Mucosa of descending colon (tissue), 3 donors: ENCODE measurements at regions not wholly inside any gene's neighbourhood (a gene's known extent, or its start where the extent isn't known, plus 50 kb on each side); places are given as distances from the start of the nearest gene placed in this dataset.

Experiments
- ATAC-seq: fragments of 200-7000 bp; cut with Tn5 transposase; one replicate; pipeline ENCODE4 v1.9.1; 2020; ENCODE audit warnings: mild to moderate bottlenecking, moderate library complexity
- DNase-seq, 3 donors: peaks; one replicate each; pipeline ENCODE4 v3.0.0-alpha.2; 2020
- H3K36me3 ChIP-seq: fragments of 200-600 bp; one replicate; pipeline ENCODE4 v1.8.0; 2021; ENCODE audit warnings: low read depth, mild to moderate bottlenecking
- H3K4me1 ChIP-seq: fragments of 200-600 bp; one replicate; pipeline ENCODE4 v1.8.0; 2021; ENCODE audit warnings: low read depth, mild to moderate bottlenecking
- H3K4me3 ChIP-seq: fragments of 200-600 bp; one replicate; pipeline ENCODE4 v1.8.0; 2021; ENCODE audit warnings: mild to moderate bottlenecking
- H3K9me3 ChIP-seq: fragments of 200-600 bp; one replicate; pipeline ENCODE4 v1.8.0; 2021; ENCODE audit warnings: mild to moderate bottlenecking
- intact Hi-C, 2 donors: fragments of 100-400 bp; cut with DNase I in 1 of 2; cut with micrococcal nuclease in 1 of 2; formaldehyde crosslinking; loops; one replicate each; pipeline versions ENCODE4 v1.11.0 to v1.11.1; 2022; cut with DNase I, micrococcal nuclease
- TF ChIP-seq, protein P1 (sequence below): fragments of 200-600 bp; IDR thresholded peaks from one replicate; pipeline ENCODE4 v1.8.0; 2022; ENCODE audit warnings: antibody characterized with exemption, mild to moderate bottlenecking
- donor health status: DM: no; HTN: no; CAD: no; lungs with moderate emphysema.
- donor health status: DM: no; HTN: no; CAD: no.
- donor health status: DM: no; HTN: yes; CAD: no.

DNA sequence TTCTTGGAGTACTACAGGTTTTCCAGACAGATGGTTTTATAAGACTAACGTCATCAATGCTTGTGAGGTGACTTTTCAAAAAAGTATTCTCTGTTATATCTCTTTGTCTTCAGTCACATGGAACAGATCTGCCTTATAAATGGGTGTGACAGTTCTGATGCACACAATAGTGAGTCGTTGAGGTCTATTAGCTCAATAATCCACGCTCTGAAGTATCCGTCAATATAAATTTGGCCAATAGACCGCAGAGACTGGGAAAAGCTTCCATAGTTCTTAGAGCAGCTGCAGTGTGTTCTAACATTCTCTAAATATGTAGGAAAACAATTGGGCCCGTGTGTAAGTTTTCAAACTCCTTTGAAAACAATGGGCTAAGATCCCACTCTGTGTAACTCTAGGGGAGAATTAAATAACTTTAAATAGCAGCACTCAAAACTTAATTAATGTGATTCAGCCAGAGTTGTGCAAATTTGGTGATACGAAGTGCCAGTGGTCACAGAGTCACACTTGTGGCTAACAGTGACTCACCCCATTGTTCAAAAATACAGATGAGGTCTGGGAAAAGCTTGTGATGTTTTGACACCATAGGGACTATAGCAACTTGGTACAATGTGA is 316.0 kb downstream of the LMO4 start:
- Histone ChIP-seq H3K4me1 (no peaks in the 10 kb centered on the region), H3K9me3 (no peaks in the 10 kb centered on the region), H3K4me3 (no peak overlapping the region), H3K36me3 (no peaks in the 10 kb centered on the region)
- TF ChIP-seq, protein P1, sequence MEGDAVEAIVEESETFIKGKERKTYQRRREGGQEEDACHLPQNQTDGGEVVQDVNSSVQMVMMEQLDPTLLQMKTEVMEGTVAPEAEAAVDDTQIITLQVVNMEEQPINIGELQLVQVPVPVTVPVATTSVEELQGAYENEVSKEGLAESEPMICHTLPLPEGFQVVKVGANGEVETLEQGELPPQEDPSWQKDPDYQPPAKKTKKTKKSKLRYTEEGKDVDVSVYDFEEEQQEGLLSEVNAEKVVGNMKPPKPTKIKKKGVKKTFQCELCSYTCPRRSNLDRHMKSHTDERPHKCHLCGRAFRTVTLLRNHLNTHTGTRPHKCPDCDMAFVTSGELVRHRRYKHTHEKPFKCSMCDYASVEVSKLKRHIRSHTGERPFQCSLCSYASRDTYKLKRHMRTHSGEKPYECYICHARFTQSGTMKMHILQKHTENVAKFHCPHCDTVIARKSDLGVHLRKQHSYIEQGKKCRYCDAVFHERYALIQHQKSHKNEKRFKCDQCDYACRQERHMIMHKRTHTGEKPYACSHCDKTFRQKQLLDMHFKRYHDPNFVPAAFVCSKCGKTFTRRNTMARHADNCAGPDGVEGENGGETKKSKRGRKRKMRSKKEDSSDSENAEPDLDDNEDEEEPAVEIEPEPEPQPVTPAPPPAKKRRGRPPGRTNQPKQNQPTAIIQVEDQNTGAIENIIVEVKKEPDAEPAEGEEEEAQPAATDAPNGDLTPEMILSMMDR, result no peak
- ATAC-seq (no peak), DNase-seq (no peak)
- intact Hi-C loops, result no loop called here

DNA sequence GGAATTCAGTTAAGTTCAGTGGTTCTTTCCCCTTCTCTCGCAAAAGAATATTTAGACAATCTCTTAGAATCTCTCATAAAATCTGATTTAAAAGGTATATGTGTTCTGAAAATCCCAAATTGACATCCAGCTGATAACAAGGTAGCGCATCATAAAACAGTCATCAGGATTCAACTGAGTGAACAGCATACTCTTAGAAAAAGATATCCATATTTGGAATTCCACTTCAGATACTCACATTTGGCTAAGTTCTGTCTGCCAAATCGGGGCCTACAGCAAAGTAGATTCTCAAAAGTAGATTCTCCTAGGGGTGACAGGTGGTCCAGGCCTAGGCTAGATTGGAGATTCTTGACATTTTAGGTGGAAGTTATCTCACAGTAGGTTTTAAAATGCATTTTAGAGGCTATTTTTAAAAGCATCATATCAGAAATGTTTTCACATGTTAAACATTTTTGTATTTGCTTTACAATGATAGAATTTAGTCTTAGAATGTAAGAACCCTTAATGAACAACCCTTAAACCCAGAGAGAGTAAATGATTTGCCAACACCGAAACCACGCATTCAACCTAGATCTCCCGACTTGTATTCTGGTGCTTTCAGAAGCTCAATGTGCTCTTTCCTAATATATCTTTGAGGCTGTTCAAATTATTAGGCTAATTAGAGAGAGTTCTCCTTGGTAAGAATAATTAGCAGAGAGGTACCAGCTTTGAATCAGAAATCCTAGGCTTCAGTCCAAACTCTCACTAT is 318.9 kb downstream of the LMO4 start:
- DNase-seq, result no peak
- no peaks in the 10 kb centered on the region for H3K9me3 ChIP-seq
- intact Hi-C loops, result no loop called here
- TF ChIP-seq, protein P1, result no peak
- H3K4me3 ChIP-seq, result no peak overlapping the region
- no peaks in the 10 kb centered on the region for H3K4me1 ChIP-seq
- H3K36me3 ChIP-seq, result no peaks in the 10 kb centered on the region
- ATAC-seq, result no peak

DNA sequence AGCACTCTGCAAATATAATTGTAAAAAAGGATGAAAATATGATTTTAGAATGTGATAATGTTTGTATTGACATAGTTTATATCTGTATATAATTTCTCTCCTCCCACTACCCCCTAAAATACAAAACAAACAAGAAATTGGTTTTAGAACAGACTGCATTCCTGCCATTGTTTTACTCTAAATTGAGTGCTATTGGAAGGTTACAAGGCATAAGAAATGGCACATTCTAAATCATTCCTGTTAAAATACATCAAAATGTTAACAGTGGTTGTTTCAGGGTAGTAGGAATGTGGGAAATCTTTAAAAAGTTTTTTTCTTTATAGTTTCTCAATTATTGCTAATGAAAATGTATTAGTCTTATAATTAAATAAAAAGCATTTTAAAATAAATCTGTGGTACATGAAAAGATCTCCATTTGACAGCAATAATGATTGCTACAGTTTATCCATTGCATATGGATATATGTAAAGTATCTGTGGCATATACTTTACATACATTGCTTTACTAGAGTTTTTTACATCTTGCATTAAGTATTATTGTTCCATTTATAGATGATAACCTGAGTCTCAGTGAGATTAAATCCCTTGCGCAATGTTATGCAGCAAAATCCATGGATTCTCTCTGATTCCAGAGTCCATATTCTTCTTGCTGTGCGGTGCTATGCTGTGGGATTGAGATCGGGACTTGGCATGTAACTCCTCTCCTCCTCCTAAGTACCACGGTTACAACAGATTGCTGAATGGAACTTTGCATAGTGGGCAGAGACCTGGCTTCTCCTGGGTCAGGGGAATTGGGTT is 319.8 kb downstream of the LMO4 start:
- TF ChIP-seq, protein P1, result no peak
- Histone ChIP-seq H3K4me3 (no peak overlapping the region), H3K4me1 (no peaks in the 10 kb centered on the region), H3K36me3 (no peaks in the 10 kb centered on the region), H3K9me3 (no peaks in the 10 kb centered on the region)
- DNase-seq (no peak), ATAC-seq (no peak)
- intact Hi-C loops, result no loop called here

DNA sequence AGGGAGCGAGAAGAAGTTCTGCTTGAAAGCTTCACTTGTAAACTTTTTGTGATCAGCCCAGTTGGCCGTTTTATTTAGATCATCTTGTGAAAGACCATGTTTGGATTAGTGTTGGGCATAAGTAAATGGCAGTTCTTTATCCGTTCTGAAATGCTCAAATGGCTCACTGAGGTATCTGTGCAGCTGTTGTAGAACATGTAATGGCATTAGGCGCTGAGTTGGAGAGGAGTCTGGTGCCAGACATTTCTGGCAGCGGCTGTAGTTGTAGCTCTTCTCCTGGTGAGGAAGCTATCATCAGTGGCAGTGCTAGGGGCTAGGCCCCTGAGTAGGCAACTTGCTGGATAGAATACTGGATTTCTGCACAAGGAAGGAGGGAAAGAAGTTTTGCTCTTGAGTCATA is 321.6 kb downstream of the LMO4 start:
- intact Hi-C loops, result no loop called here
- TF ChIP-seq, protein P1, result no peak
- DNase-seq (no peak), ATAC-seq (no peak)
- no peak overlapping the region for H3K4me3 ChIP-seq
- H3K9me3 ChIP-seq, result no peaks in the 10 kb centered on the region
- H3K4me1 ChIP-seq, result no peaks in the 10 kb centered on the region
- no peaks in the 10 kb centered on the region for H3K36me3 ChIP-seq

DNA sequence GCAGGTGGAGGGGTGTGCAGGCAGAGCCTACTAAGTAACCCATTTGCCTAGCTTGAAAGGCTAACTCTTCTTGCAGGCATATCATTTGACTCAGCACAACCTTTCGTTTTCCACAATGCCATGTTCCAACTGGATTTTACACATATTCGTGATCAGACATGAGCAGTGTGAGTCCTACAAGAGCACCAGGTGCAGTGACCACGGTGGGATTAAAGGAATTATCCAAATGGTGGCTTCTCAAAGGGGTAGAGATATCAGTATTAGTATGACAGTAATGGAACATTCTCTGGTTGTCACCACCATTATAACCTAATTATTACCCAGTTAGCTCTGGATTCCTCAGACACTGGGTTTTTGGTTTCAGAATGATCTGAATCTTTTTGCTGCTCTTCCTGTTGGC is 323.5 kb downstream of the LMO4 start:
- ATAC-seq (no peak), DNase-seq (no peak)
- no peaks in the 10 kb centered on the region for H3K4me1 ChIP-seq
- no peaks in the 10 kb centered on the region for H3K9me3 ChIP-seq
- TF ChIP-seq, protein P1, result no peak
- no peaks in the 10 kb centered on the region for H3K36me3 ChIP-seq
- H3K4me3 ChIP-seq, result no peak overlapping the region
- intact Hi-C loops, result no loop called here
